H1 (cell line): ENCODE measurements at regions not wholly inside any gene's neighbourhood (a gene's known extent, or its start where the extent isn't known, plus 50 kb on each side); places are given as distances from the start of the nearest gene placed in this dataset.
"Not testable (repeated sequence)": the region's sequence is repeated elsewhere in the genome, so short reads cannot be mapped to it uniquely, and the experiment has no call there.

Experiments used
- CTCF ChIA-PET: fragments of 300-600 bp; sonication (Branson Sonifier 250); formaldehyde crosslinking; loops from one replicate; lab custom pipeline; 2021; ENCODE audit not compliant: partially characterized antibody; lab: Charles Lee
- POLR2A ChIA-PET: fragments of 300-600 bp; sonication (Branson Sonifier 250); formaldehyde crosslinking; loops from one replicate; lab custom pipeline; 2021; ENCODE audit warnings: inconsistent platforms; ENCODE audit not compliant: partially characterized antibody; lab: Charles Lee
- DNase-seq, 2 experiments: peaks; one replicate each; pipeline versions ENCODE4 v3.0.0 to v3.0.0-alpha.2; 2010 to 2022; ENCODE audit warnings: low spot score in 2 of 2, low read depth in 1 of 2, mixed read lengths in 1 of 2
- FAIRE-seq: peaks from 2 replicates; lab custom pipeline; 2011; peaks lifted over from hg19 to GRCh38; lab: Jason Lieb, UNC
- H2AFZ ChIP-seq: 2 replicates; pipeline ENCODE4 v1.8.1; 2012; ENCODE audit warnings: low read length, inconsistent platforms
- H2AK5ac ChIP-seq: 2 replicates; pipeline ENCODE4 v1.6.1; 2013; ENCODE audit warnings: low read depth, low read length
- H2BK120ac ChIP-seq: replicated peaks from 2 replicates; pipeline ENCODE3; 2013; ENCODE audit warnings: low read depth, low read length, inconsistent platforms
- H2BK12ac ChIP-seq: 2 replicates; pipeline ENCODE4 v1.6.1; 2013; ENCODE audit warnings: low read depth, low read length
- H2BK15ac ChIP-seq: 2 replicates; pipeline ENCODE4 v1.6.1; 2013; ENCODE audit warnings: low read length
- H2BK20ac ChIP-seq: 2 replicates; pipeline ENCODE4 v1.6.1; 2013; ENCODE audit warnings: low read length
- H2BK5ac ChIP-seq: 2 replicates; pipeline ENCODE4 v1.6.1; 2013; ENCODE audit warnings: low read depth, low read length
- H3K14ac ChIP-seq: 2 replicates; pipeline ENCODE4 v1.6.1; 2013; ENCODE audit warnings: inconsistent platforms; ENCODE audit not compliant: insufficient read length
- H3K18ac ChIP-seq: 2 replicates; pipeline ENCODE4 v1.6.1; 2013; ENCODE audit warnings: low read length; ENCODE audit errors: extremely low read depth
- H3K23ac ChIP-seq: 2 replicates; pipeline ENCODE4 v1.6.1; 2013; ENCODE audit warnings: inconsistent platforms; ENCODE audit not compliant: insufficient read length
- H3K23me2 ChIP-seq: 2 replicates; pipeline ENCODE4 v1.6.1; 2013; ENCODE audit warnings: low read depth, low read length
- H3K27ac ChIP-seq: 2 replicates; pipeline ENCODE4 v1.6.1; 2011; ENCODE audit warnings: low read depth, low read length, inconsistent platforms
- H3K27me3 ChIP-seq, 4 experiments: replicated peaks in 1 of 4; 1 replicate in 1 of 4; 2 replicates in 3 of 4; pipeline versions ENCODE4 v1.6.1 to v1.8.1; 2011 to 2013; ENCODE audit warnings: low read length in 3 of 4, mild to moderate bottlenecking in 3 of 4, inconsistent platforms in 2 of 4, mixed read lengths in 2 of 4, moderate library complexity in 1 of 4; ENCODE audit not compliant: control insufficient read depth in 3 of 4, insufficient read depth in 3 of 4; ENCODE audit errors: extremely low read depth in 1 of 4
- H3K36me3 ChIP-seq, 4 experiments: 2 replicates each; pipeline versions ENCODE4 v1.6.1 to v1.8.1; 2011 to 2013; ENCODE audit warnings: mild to moderate bottlenecking in 4 of 4, low read length in 3 of 4, moderate library complexity in 2 of 4, control low read depth in 1 of 4, inconsistent platforms in 1 of 4; ENCODE audit not compliant: insufficient read depth in 4 of 4, control insufficient read depth in 2 of 4
- H3K4ac ChIP-seq: replicated peaks from 2 replicates; pipeline ENCODE3; 2013; ENCODE audit warnings: low read length, low read depth, mixed read lengths, inconsistent platforms; ENCODE audit not compliant: insufficient read length
- H3K4me1 ChIP-seq, 4 experiments: replicated peaks in 1 of 4; 1 replicate in 1 of 4; 2 replicates in 3 of 4; pipeline versions ENCODE4 v1.6.1 to v1.8.1; 2011 to 2013; ENCODE audit warnings: low read length in 3 of 4, inconsistent platforms in 2 of 4, mixed read lengths in 1 of 4; ENCODE audit not compliant: insufficient read depth in 4 of 4, control insufficient read depth in 3 of 4
- H3K4me2 ChIP-seq, 2 experiments: 2 replicates each; pipeline versions ENCODE4 v1.6.1 to v1.8.1; 2011 to 2013; ENCODE audit warnings: low read depth in 2 of 2, low read length in 2 of 2, control low read depth in 1 of 2, inconsistent platforms in 1 of 2, mild to moderate bottlenecking in 1 of 2; ENCODE audit not compliant: insufficient read depth in 1 of 2
- H3K4me3 ChIP-seq, 4 experiments: fragments of 200-600, 300-600 bp in 1 of 4; sonication (generic), shearing (Covaris generic), sonication (Bioruptor Twin) in 1 of 4; 2 replicates each; pipeline versions ENCODE4 v1.5.1 to v1.8.1; 2011 to 2016; ENCODE audit warnings: low read length in 4 of 4, low read depth in 3 of 4, control low read depth in 2 of 4, inconsistent platforms in 2 of 4, mild to moderate bottlenecking in 2 of 4, mixed read lengths in 1 of 4, moderate library complexity in 1 of 4; ENCODE audit not compliant: insufficient read depth in 2 of 4; ENCODE audit errors: extremely low read depth in 1 of 4
- H3K56ac ChIP-seq: replicated peaks from 2 replicates; pipeline ENCODE3; 2013; ENCODE audit warnings: low read depth, mild to moderate bottlenecking, mixed read lengths, low read length, inconsistent platforms; ENCODE audit not compliant: insufficient read length
- H3K79me1 ChIP-seq: 2 replicates; pipeline ENCODE4 v1.6.1; 2013; ENCODE audit warnings: low read depth, low read length, control low read depth
- H3K79me2 ChIP-seq, 2 experiments: 2 replicates each; pipeline versions ENCODE4 v1.6.1 to v1.8.1; 2012 to 2013; ENCODE audit warnings: low read length in 2 of 2, mild to moderate bottlenecking in 2 of 2, inconsistent platforms in 1 of 2; ENCODE audit not compliant: insufficient read depth in 2 of 2, control insufficient read depth in 1 of 2
- H3K9ac ChIP-seq, 4 experiments: replicated peaks in 1 of 4; 1 replicate in 1 of 4; 2 replicates in 3 of 4; pipeline versions ENCODE4 v1.6.1 to v1.8.1; 2011 to 2013; ENCODE audit warnings: low read depth in 3 of 4, low read length in 3 of 4, control low read depth in 2 of 4, mild to moderate bottlenecking in 2 of 4, moderate library complexity in 2 of 4, inconsistent platforms in 1 of 4; ENCODE audit errors: extremely low read depth in 1 of 4
- H3K9me3 ChIP-seq, 2 experiments: 2 replicates each; pipeline versions ENCODE4 v1.6.1 to v1.8.1; 2012 to 2013; ENCODE audit warnings: mild to moderate bottlenecking in 2 of 2, moderate library complexity in 2 of 2, control low read depth in 1 of 2, inconsistent platforms in 1 of 2, low read depth in 1 of 2, low read length in 1 of 2, mixed read lengths in 1 of 2; ENCODE audit not compliant: insufficient read depth in 2 of 2
- H4K20me1 ChIP-seq, 2 experiments: replicated peaks in 1 of 2; 2 replicates each; pipeline versions ENCODE3 to v1.8.1; 2011 to 2013; ENCODE audit warnings: inconsistent platforms in 2 of 2, low read length in 2 of 2, mild to moderate bottlenecking in 1 of 2; ENCODE audit not compliant: insufficient read depth in 2 of 2, control insufficient read depth in 1 of 2
- H4K5ac ChIP-seq: 2 replicates; pipeline ENCODE4 v1.6.1; 2013; ENCODE audit warnings: low read length, low read depth, mixed read lengths, inconsistent platforms; ENCODE audit not compliant: insufficient read length
- H4K8ac ChIP-seq: 2 replicates; pipeline ENCODE4 v1.8.0; 2013; ENCODE audit warnings: mild to moderate bottlenecking, moderate library complexity, low read length, inconsistent platforms; ENCODE audit not compliant: insufficient read depth; ENCODE audit errors: extremely low read depth
- H4K91ac ChIP-seq: replicated peaks from 2 replicates; pipeline ENCODE3; 2013; ENCODE audit warnings: low read length, mixed read lengths, inconsistent platforms; ENCODE audit not compliant: insufficient read length
- EP300 ChIP-seq, 2 experiments: IDR thresholded peaks; 1 replicate in 1 of 2; 2 replicates in 1 of 2; pipeline ENCODE4 v1.6.1; 2011 to 2012; ENCODE audit warnings: low read depth in 2 of 2, low read length in 2 of 2, mild to moderate bottlenecking in 2 of 2, borderline replicate concordance in 1 of 2, inconsistent platforms in 1 of 2, moderate library complexity in 1 of 2
- WGBS, 2 experiments: shearing (Covaris generic) in 1 of 2; methylation state at CpG; one replicate each; pipeline versions ENCODE4 v1.1.6 to v1.1.7; 2013 to 2015; ENCODE audit warnings: low lambda C conversion rate in 2 of 2, mixed read lengths in 2 of 2, inconsistent platforms in 1 of 2, low coverage in 1 of 2, missing lambda C conversion rate in 1 of 2; ENCODE audit not compliant: insufficient replicate concordance in 2 of 2, insufficient coverage in 1 of 2, insufficient read length in 1 of 2; ENCODE audit errors: extremely low coverage in 1 of 2, missing lambda C conversion rate in 1 of 2; 5-methylcytosine and 5-hydroxymethylcytosine counted together

DNA sequence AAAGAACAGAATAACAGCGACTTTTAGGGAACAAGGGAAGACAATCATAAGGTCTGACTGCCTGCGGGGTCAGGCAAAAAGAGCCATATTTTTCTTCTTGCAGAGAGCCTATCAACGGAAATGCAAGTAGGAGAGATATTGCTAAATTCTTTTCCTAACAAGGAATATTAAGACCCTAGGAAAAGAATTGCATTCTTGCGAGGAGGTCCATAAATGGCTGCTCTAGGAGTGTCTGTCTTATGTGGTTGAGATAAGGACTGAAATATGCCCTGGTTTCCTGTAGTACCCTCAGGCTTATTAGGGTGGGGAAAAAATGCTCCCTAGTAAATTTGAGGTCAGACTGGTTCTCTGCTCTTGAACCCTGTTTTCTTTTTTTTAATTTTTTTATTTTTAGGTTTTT is 81.7 kb downstream of the VCAM1 start:
- H3K56ac ChIP-seq, H3K4me1 ChIP-seq, H2BK20ac ChIP-seq, H3K9ac ChIP-seq, H3K14ac ChIP-seq, POLR2A ChIA-PET, H3K9me3 ChIP-seq, H4K91ac ChIP-seq, H3K23me2 ChIP-seq, H2BK5ac ChIP-seq, H2BK15ac ChIP-seq, H3K4ac ChIP-seq, H3K23ac ChIP-seq, H3K79me1 ChIP-seq, H2BK12ac ChIP-seq, H3K36me3 ChIP-seq, FAIRE-seq, H3K4me3 ChIP-seq, H3K4me2 ChIP-seq, H2AFZ ChIP-seq, H3K27me3 ChIP-seq, H4K8ac ChIP-seq, H2BK120ac ChIP-seq, H3K79me2 ChIP-seq, H4K5ac ChIP-seq, DNase-seq, H2AK5ac ChIP-seq, H3K27ac ChIP-seq: not testable (repeated sequence)
- CTCF ChIA-PET, result interaction anchor here (1.9 kb wide), 1 partner anchor 19 kb away, joined by 6 read pairs; no protein-coding TSS in a partner anchor
- WGBS, 2 experiments, result 90% methylated on average over 4 of the region's 4 CpGs; no CpG with 5 or more reads in 1 of the 2 experiments
- TF ChIP-seq EP300 (IDR thresholded peaks at IDR 0.05; ENCODE audit: borderline replicate concordance in 1 of 2, low read depth in 2 of 2, low read length in 2 of 2), result peak in 1 of 2 experiments; percentile 41; a peak in 1 of 3 replicates
- TF ChIP-seq, all 59 proteins: peak for 1; not testable (repeated sequence) for 58
- not testable (repeated sequence) for H3K18ac ChIP-seq, H4K20me1 ChIP-seq

DNA sequence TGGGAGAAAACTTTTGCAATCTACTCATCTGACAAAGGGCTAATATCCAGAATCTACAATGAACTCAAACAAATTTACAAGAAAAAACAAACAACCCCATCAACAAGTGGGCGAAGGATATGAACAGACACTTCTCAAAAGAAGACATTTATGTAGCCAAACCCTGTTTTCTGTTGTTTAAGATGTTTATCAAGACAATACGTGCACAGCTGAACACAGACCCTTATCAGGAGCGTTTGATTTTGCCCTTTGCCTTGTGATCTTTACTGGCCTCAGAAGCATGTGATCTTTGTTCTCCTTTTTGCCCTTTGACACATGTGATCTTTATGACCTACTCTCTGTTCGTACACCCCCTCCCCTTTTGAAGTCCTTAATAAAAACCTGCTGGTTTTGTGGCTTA is 83.7 kb downstream of the VCAM1 start:
- H3K23me2 ChIP-seq, H4K91ac ChIP-seq: not testable (repeated sequence)

More for the DNA sequence above, 83.7 kb downstream of the VCAM1 start:
- H3K56ac ChIP-seq, POLR2A ChIA-PET, H2AFZ ChIP-seq, H3K27me3 ChIP-seq, H3K4me3 ChIP-seq, H3K36me3 ChIP-seq, H3K18ac ChIP-seq, H2BK12ac ChIP-seq, H3K4me1 ChIP-seq, H3K23ac ChIP-seq, H2BK20ac ChIP-seq, H3K79me1 ChIP-seq, H3K4ac ChIP-seq, FAIRE-seq, H4K20me1 ChIP-seq, H4K5ac ChIP-seq, DNase-seq, H2BK120ac ChIP-seq, H3K14ac ChIP-seq, H4K8ac ChIP-seq, H2BK5ac ChIP-seq, H3K4me2 ChIP-seq, H2AK5ac ChIP-seq, H2BK15ac ChIP-seq, H3K9ac ChIP-seq, H3K27ac ChIP-seq, H3K79me2 ChIP-seq, CTCF ChIA-PET, H3K9me3 ChIP-seq: not testable (repeated sequence)
- WGBS, 2 experiments, result 89% methylated on average over 4 of the region's 4 CpGs; no CpG with 5 or more reads in 1 of the 2 experiments
